ENCODE measurements at regions not wholly inside any gene's neighbourhood (a gene's known extent, or its start where the extent isn't known, plus 50 kb on each side); places are given as distances from the start of the nearest gene placed in this dataset.

DNA sequence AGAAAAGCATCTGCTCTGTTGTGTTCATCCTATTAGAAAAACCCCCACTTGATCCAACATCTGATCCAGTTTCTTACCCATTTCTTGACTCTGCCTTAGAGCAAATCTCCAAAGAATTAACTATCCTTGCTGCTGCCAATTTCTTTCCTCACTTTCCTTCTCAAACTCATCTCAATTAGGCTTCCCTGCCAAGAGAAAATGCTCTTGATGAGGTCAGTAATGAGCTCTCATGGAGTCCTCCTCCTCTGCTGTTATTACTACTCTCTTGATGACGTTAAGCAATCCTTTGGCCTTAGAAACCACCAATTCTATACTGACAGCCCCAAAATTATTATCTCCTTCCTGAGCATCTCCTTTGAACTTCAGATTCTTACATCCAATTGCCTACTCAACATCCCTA lies 162.0 kb upstream of the FAM13C start:
- Histone ChIP-seq H2BK12ac (ENCODE audit: low read depth, low read length) (no peak overlapping the region), H2BK15ac (ENCODE audit: low read length) (no peak overlapping the region), H3K4me2 (ENCODE audit: insufficient read depth in 1 of 2, low read depth in 2 of 2, low read length in 2 of 2) (no peak overlapping the region), H3K9ac (replicated peaks in 1 of 4; ENCODE audit: extremely low read depth in 1 of 4, low read depth in 3 of 4, low read length in 3 of 4) (no peak overlapping the region), H4K5ac (ENCODE audit: insufficient read length, low read depth, low read length) (no peak overlapping the region), H2BK5ac (ENCODE audit: low read depth, low read length) (no peak overlapping the region), H3K14ac (ENCODE audit: insufficient read length) (no peak overlapping the region), H3K79me2 (ENCODE audit: control insufficient read depth in 1 of 2, insufficient read depth in 2 of 2, low read length in 2 of 2) (no peaks in the 10 kb centered on the region), H3K9me3 (ENCODE audit: insufficient read depth in 2 of 2, low read depth in 1 of 2, low read length in 1 of 2) (no peaks in the 10 kb centered on the region), H3K27ac (ENCODE audit: low read depth, low read length) (no peak overlapping the region), H3K36me3 (ENCODE audit: control insufficient read depth in 2 of 4, insufficient read depth in 4 of 4, low read length in 3 of 4) (no peaks in the 10 kb centered on the region), H3K23me2 (ENCODE audit: low read depth, low read length) (no peaks in the 10 kb centered on the region), H3K4me1 (replicated peaks in 1 of 4; ENCODE audit: control insufficient read depth in 3 of 4, insufficient read depth in 4 of 4, low read length in 3 of 4) (no peaks in the 10 kb centered on the region; a peak in 1 of 7 replicates), H3K18ac (ENCODE audit: extremely low read depth, low read length) (no peak overlapping the region), H2AK5ac (ENCODE audit: low read depth, low read length) (no peak overlapping the region), H3K27me3 (replicated peaks in 1 of 4; ENCODE audit: control insufficient read depth in 3 of 4, extremely low read depth in 1 of 4, insufficient read depth in 3 of 4, low read length in 3 of 4) (no peaks in the 10 kb centered on the region), H2AFZ (ENCODE audit: low read length) (no peak overlapping the region), H2BK20ac (ENCODE audit: low read length) (no peak overlapping the region), H2BK120ac (replicated peaks; ENCODE audit: low read depth, low read length) (no peak overlapping the region), H3K23ac (ENCODE audit: insufficient read length) (no peak overlapping the region), H3K4me3 (ENCODE audit: extremely low read depth in 1 of 4, insufficient read depth in 2 of 4, low read depth in 3 of 4, low read length in 4 of 4) (no peak overlapping the region), H4K91ac (replicated peaks; ENCODE audit: insufficient read length, low read length) (no peak overlapping the region), H4K20me1 (replicated peaks in 1 of 2; ENCODE audit: control insufficient read depth in 1 of 2, insufficient read depth in 2 of 2, low read length in 2 of 2) (no peaks in the 10 kb centered on the region), H3K4ac (replicated peaks; ENCODE audit: insufficient read length, low read depth, low read length) (no peak overlapping the region), H4K8ac (ENCODE audit: extremely low read depth, insufficient read depth, low read length) (no peak overlapping the region), H3K56ac (replicated peaks; ENCODE audit: insufficient read length, low read depth, low read length) (no peak overlapping the region), H3K79me1 (ENCODE audit: low read depth, low read length) (no peaks in the 10 kb centered on the region)
- no peak for DNase-seq (ENCODE audit: low read depth in 1 of 2, low spot score in 2 of 2)
- WGBS, 2 experiments (ENCODE audit: extremely low coverage in 1 of 2, insufficient coverage in 1 of 2, insufficient read length in 1 of 2, insufficient replicate concordance in 2 of 2, low coverage in 1 of 2, low lambda C conversion rate in 2 of 2, missing lambda C conversion rate in 1 of 2): 82% methylated on average over 1 of the region's 1 CpG; no CpG with 5 or more reads in 1 of the 2 experiments
- ChIA-PET CTCF (ENCODE audit: partially characterized antibody) (no interaction called here), POLR2A (ENCODE audit: partially characterized antibody) (no interaction called here)
- TF ChIP-seq, protein P1, sequence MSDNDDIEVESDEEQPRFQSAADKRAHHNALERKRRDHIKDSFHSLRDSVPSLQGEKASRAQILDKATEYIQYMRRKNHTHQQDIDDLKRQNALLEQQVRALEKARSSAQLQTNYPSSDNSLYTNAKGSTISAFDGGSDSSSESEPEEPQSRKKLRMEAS (IDR thresholded peaks at IDR 0.05): no peak
- TF ChIP-seq POLR2AphosphoS5 (IDR thresholded peaks at IDR 0.05; ENCODE audit: low read depth, low read length) (no peak), HDAC6 (IDR thresholded peaks at IDR 0.05; ENCODE audit: low read depth, low read length) (no peak), SIN3A (conservative IDR thresholded peaks at IDR 0.05 in 1 of 2, IDR thresholded peaks at IDR 0.05 in 1 of 2; ENCODE audit: low read depth in 1 of 2, low read length in 2 of 2) (no peak), ASH2L (IDR thresholded peaks at IDR 0.05; ENCODE audit: low read length) (no peak), KDM4A (IDR thresholded peaks at IDR 0.05; ENCODE audit: low read depth, low read length, severe bottlenecking) (no peak), CHD2 (IDR thresholded peaks at IDR 0.05; ENCODE audit: low read length) (no peak), CHD1 (IDR thresholded peaks at IDR 0.05; ENCODE audit: low read depth, low read length) (no peak)
- TF ChIP-seq, protein P2, sequence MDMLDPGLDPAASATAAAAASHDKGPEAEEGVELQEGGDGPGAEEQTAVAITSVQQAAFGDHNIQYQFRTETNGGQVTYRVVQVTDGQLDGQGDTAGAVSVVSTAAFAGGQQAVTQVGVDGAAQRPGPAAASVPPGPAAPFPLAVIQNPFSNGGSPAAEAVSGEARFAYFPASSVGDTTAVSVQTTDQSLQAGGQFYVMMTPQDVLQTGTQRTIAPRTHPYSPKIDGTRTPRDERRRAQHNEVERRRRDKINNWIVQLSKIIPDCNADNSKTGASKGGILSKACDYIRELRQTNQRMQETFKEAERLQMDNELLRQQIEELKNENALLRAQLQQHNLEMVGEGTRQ (IDR thresholded peaks at IDR 0.05; ENCODE audit: low read length): no peak
- TF ChIP-seq, protein P3, sequence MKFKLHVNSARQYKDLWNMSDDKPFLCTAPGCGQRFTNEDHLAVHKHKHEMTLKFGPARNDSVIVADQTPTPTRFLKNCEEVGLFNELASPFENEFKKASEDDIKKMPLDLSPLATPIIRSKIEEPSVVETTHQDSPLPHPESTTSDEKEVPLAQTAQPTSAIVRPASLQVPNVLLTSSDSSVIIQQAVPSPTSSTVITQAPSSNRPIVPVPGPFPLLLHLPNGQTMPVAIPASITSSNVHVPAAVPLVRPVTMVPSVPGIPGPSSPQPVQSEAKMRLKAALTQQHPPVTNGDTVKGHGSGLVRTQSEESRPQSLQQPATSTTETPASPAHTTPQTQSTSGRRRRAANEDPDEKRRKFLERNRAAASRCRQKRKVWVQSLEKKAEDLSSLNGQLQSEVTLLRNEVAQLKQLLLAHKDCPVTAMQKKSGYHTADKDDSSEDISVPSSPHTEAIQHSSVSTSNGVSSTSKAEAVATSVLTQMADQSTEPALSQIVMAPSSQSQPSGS (IDR thresholded peaks at IDR 0.05; ENCODE audit: low read length): no peak
- no peak for FAIRE-seq
